ENCODE measurements at regions not wholly inside any gene's neighbourhood (a gene's known extent, or its start where the extent isn't known, plus 50 kb on each side); places are given as distances from the start of the nearest gene placed in this dataset.

- Histone ChIP-seq H3K27ac (ENCODE audit: low read depth, low read length) (no peak overlapping the region), H3K36me3 (ENCODE audit: control insufficient read depth in 5 of 5, insufficient read depth in 5 of 5, low read length in 5 of 5) (no peaks in the 10 kb centered on the region), H3K4me1 (ENCODE audit: control insufficient read depth in 5 of 5, insufficient read depth in 5 of 5, low read length in 5 of 5) (no peaks in the 10 kb centered on the region), H3K4me3 (ENCODE audit: low read depth in 1 of 5, low read length in 5 of 5) (no peak overlapping the region), H3K9ac (ENCODE audit: low read length in 5 of 5) (no peak overlapping the region), H3K9me3 (ENCODE audit: control insufficient read depth in 5 of 5, low read length in 5 of 5) (no peaks in the 10 kb centered on the region), H3K27me3 (ENCODE audit: control insufficient read depth in 5 of 5, insufficient read depth in 4 of 5, low read length in 5 of 5) (no peaks in the 10 kb centered on the region)
Measured at GRCh38 chr1:57848406-57848805, 424.5 kb upstream of the DAB1 start.

- Histone ChIP-seq H3K9me3 (ENCODE audit: control insufficient read depth in 5 of 5, low read length in 5 of 5) (peaks cover 0 to 14% (median 6%) of the 10 kb centered on the region in 5 donors), H3K36me3 (ENCODE audit: control insufficient read depth in 5 of 5, insufficient read depth in 5 of 5, low read length in 5 of 5) (no peaks in the 10 kb centered on the region), H3K27me3 (ENCODE audit: control insufficient read depth in 5 of 5, insufficient read depth in 4 of 5, low read length in 5 of 5) (no peaks in the 10 kb centered on the region), H3K4me1 (ENCODE audit: control insufficient read depth in 5 of 5, insufficient read depth in 5 of 5, low read length in 5 of 5) (no peaks in the 10 kb centered on the region), H3K27ac (ENCODE audit: low read depth, low read length) (no peak overlapping the region), H3K4me3 (ENCODE audit: low read depth in 1 of 5, low read length in 5 of 5) (no peak overlapping the region), H3K9ac (ENCODE audit: low read length in 5 of 5) (no peak overlapping the region)
Measured at GRCh38 chr1:57845041-57845440, 421.2 kb upstream of the DAB1 start.

DNA sequence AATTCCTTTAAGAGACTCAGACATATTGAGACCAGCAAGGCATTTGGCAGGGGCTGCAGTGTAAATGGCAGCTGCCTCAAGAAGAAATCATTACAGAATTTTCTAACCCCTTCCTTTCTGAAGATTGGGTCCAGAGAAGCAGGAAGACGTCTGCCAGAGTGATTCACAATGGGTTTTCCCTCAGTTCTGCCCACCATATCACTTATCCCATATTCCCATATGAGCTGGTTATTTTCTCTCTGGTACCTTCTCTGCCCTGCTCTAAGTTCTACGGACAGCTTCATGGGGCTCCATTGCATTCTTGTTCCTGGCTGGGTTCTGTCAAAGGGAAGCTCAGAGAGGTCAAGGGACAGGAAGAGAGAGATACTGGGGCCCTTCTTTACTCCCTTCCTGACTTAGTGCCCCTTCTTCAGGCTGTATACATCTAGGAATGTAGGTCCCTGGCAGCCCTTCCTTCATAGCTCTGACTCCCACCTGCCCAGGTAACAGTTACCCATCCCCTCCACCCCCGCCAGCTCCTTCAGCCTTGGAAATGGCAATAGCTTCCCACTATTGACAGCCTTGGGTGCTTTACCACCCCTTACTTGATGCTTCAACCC lies 420.6 kb upstream of the DAB1 start:
- Histone ChIP-seq H3K9ac (ENCODE audit: low read length in 5 of 5) (no peak overlapping the region), H3K27ac (ENCODE audit: low read depth, low read length) (no peak overlapping the region), H3K4me3 (ENCODE audit: low read depth in 1 of 5, low read length in 5 of 5) (no peak overlapping the region), H3K9me3 (ENCODE audit: control insufficient read depth in 5 of 5, low read length in 5 of 5) (peaks cover 0 to 14% (median 6%) of the 10 kb centered on the region in 5 donors), H3K36me3 (ENCODE audit: control insufficient read depth in 5 of 5, insufficient read depth in 5 of 5, low read length in 5 of 5) (no peaks in the 10 kb centered on the region), H3K4me1 (ENCODE audit: control insufficient read depth in 5 of 5, insufficient read depth in 5 of 5, low read length in 5 of 5) (no peaks in the 10 kb centered on the region), H3K27me3 (ENCODE audit: control insufficient read depth in 5 of 5, insufficient read depth in 4 of 5, low read length in 5 of 5) (no peaks in the 10 kb centered on the region)

DNA sequence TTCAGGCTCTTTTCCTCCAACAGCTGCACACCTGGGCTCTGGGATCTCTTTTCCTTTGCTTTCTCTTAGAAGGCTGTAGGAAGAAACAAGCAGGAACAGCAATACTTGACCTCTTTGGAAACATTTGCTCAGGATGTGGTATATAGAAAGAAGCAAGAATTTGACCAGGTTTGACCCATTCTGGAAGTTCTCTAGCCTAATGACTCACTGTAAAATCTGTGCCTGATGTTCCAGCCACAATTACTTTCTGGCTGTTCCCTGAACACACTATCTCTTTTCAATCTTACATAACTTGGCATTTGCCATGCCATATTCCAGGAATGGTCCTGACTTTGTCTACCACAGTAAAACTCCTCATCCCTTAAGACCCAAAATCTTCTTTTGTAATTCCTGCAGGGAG lies 419.9 kb upstream of the DAB1 start:
- no peak overlapping the region for H3K4me3 ChIP-seq (ENCODE audit: low read depth in 1 of 5, low read length in 5 of 5)
- H3K27me3 ChIP-seq (ENCODE audit: control insufficient read depth in 5 of 5, insufficient read depth in 4 of 5, low read length in 5 of 5) = no peaks in the 10 kb centered on the region
- H3K9me3 ChIP-seq (ENCODE audit: control insufficient read depth in 5 of 5, low read length in 5 of 5) = peaks cover 0 to 14% (median 6%) of the 10 kb centered on the region in 5 donors
- no peak overlapping the region for H3K9ac ChIP-seq (ENCODE audit: low read length in 5 of 5)
- no peak overlapping the region for H3K27ac ChIP-seq (ENCODE audit: low read depth, low read length)
- no peaks in the 10 kb centered on the region for H3K4me1 ChIP-seq (ENCODE audit: control insufficient read depth in 5 of 5, insufficient read depth in 5 of 5, low read length in 5 of 5)
- no peaks in the 10 kb centered on the region for H3K36me3 ChIP-seq (ENCODE audit: control insufficient read depth in 5 of 5, insufficient read depth in 5 of 5, low read length in 5 of 5)

GRCh38 chr1:57839526-57839925 lies 415.7 kb upstream of the DAB1 start:
- peaks cover 0 to 14% (median 6%) of the 10 kb centered on the region in 5 donors for H3K9me3 ChIP-seq (ENCODE audit: control insufficient read depth in 5 of 5, low read length in 5 of 5)
- H3K9ac ChIP-seq (ENCODE audit: low read length in 5 of 5) = no peak overlapping the region
- no peaks in the 10 kb centered on the region for H3K27me3 ChIP-seq (ENCODE audit: control insufficient read depth in 5 of 5, insufficient read depth in 4 of 5, low read length in 5 of 5)
- no peak overlapping the region for H3K27ac ChIP-seq (ENCODE audit: low read depth, low read length)
- H3K4me1 ChIP-seq (ENCODE audit: control insufficient read depth in 5 of 5, insufficient read depth in 5 of 5, low read length in 5 of 5) = no peaks in the 10 kb centered on the region
- no peaks in the 10 kb centered on the region for H3K36me3 ChIP-seq (ENCODE audit: control insufficient read depth in 5 of 5, insufficient read depth in 5 of 5, low read length in 5 of 5)
- no peak overlapping the region for H3K4me3 ChIP-seq (ENCODE audit: low read depth in 1 of 5, low read length in 5 of 5)

DNA sequence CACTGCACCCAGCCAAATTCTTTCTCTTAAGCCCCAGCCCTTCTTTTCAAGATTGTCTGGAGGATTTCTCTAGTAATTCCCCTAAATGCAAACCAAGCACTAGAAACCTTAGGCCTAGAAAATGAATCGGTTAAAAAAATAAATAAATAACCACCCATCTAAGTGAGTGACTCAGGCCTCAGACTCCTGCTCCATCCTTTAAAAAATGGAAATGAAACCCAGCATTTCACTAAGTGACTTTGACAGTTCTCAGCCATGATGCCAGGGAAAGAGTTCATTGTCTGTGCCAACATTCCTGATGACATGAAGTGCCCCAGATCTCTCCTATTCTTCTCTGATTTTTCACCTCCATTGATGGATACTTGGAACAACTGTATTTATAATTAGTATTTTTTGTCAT lies 415.2 kb upstream of the DAB1 start:
- Histone ChIP-seq H3K27ac (ENCODE audit: low read depth, low read length) (no peak overlapping the region), H3K9me3 (ENCODE audit: control insufficient read depth in 5 of 5, low read length in 5 of 5) (peaks cover 0 to 14% (median 6%) of the 10 kb centered on the region in 5 donors), H3K4me1 (ENCODE audit: control insufficient read depth in 5 of 5, insufficient read depth in 5 of 5, low read length in 5 of 5) (no peaks in the 10 kb centered on the region), H3K36me3 (ENCODE audit: control insufficient read depth in 5 of 5, insufficient read depth in 5 of 5, low read length in 5 of 5) (no peaks in the 10 kb centered on the region), H3K4me3 (ENCODE audit: low read depth in 1 of 5, low read length in 5 of 5) (no peak overlapping the region), H3K9ac (ENCODE audit: low read length in 5 of 5) (no peak overlapping the region), H3K27me3 (ENCODE audit: control insufficient read depth in 5 of 5, insufficient read depth in 4 of 5, low read length in 5 of 5) (no peaks in the 10 kb centered on the region)

- H3K4me3 ChIP-seq (ENCODE audit: low read depth in 1 of 5, low read length in 5 of 5) = no peak overlapping the region
- H3K27me3 ChIP-seq (ENCODE audit: control insufficient read depth in 5 of 5, insufficient read depth in 4 of 5, low read length in 5 of 5) = no peaks in the 10 kb centered on the region
- H3K36me3 ChIP-seq (ENCODE audit: control insufficient read depth in 5 of 5, insufficient read depth in 5 of 5, low read length in 5 of 5) = no peaks in the 10 kb centered on the region
- H3K4me1 ChIP-seq (ENCODE audit: control insufficient read depth in 5 of 5, insufficient read depth in 5 of 5, low read length in 5 of 5) = no peaks in the 10 kb centered on the region
- H3K9me3 ChIP-seq (ENCODE audit: control insufficient read depth in 5 of 5, low read length in 5 of 5) = peaks cover 0 to 3% (median 0%) of the 10 kb centered on the region in 5 donors
- no peak overlapping the region for H3K27ac ChIP-seq (ENCODE audit: low read depth, low read length)
- no peak overlapping the region for H3K9ac ChIP-seq (ENCODE audit: low read length in 5 of 5)
Measured at GRCh38 chr1:57835620-57836019, 411.8 kb upstream of the DAB1 start.

GRCh38 chr1:57833296-57833695 lies 409.4 kb upstream of the DAB1 start:
- H3K4me3 ChIP-seq (ENCODE audit: low read depth in 1 of 5, low read length in 5 of 5) = no peak overlapping the region
- H3K27ac ChIP-seq (ENCODE audit: low read depth, low read length) = no peak overlapping the region
- no peaks in the 10 kb centered on the region for H3K36me3 ChIP-seq (ENCODE audit: control insufficient read depth in 5 of 5, insufficient read depth in 5 of 5, low read length in 5 of 5)
- H3K9ac ChIP-seq (ENCODE audit: low read length in 5 of 5) = no peak overlapping the region
- no peaks in the 10 kb centered on the region for H3K27me3 ChIP-seq (ENCODE audit: control insufficient read depth in 5 of 5, insufficient read depth in 4 of 5, low read length in 5 of 5)
- no peaks in the 10 kb centered on the region for H3K4me1 ChIP-seq (ENCODE audit: control insufficient read depth in 5 of 5, insufficient read depth in 5 of 5, low read length in 5 of 5)
- peaks cover 0 to 2% (median 0%) of the 10 kb centered on the region in 5 donors for H3K9me3 ChIP-seq (ENCODE audit: control insufficient read depth in 5 of 5, low read length in 5 of 5)

GRCh38 chr1:57832612-57833011 lies 408.8 kb upstream of the DAB1 start:
- Histone ChIP-seq H3K9ac (ENCODE audit: low read length in 5 of 5) (no peak overlapping the region), H3K27me3 (ENCODE audit: control insufficient read depth in 5 of 5, insufficient read depth in 4 of 5, low read length in 5 of 5) (no peaks in the 10 kb centered on the region), H3K9me3 (ENCODE audit: control insufficient read depth in 5 of 5, low read length in 5 of 5) (peaks cover 0 to 2% (median 0%) of the 10 kb centered on the region in 5 donors), H3K4me1 (ENCODE audit: control insufficient read depth in 5 of 5, insufficient read depth in 5 of 5, low read length in 5 of 5) (no peaks in the 10 kb centered on the region), H3K36me3 (ENCODE audit: control insufficient read depth in 5 of 5, insufficient read depth in 5 of 5, low read length in 5 of 5) (no peaks in the 10 kb centered on the region), H3K27ac (ENCODE audit: low read depth, low read length) (no peak overlapping the region), H3K4me3 (ENCODE audit: low read depth in 1 of 5, low read length in 5 of 5) (no peak overlapping the region)

GRCh38 chr1:57831624-57832023 lies 407.8 kb upstream of the DAB1 start:
- peaks cover 0 to 2% (median 0%) of the 10 kb centered on the region in 5 donors for H3K9me3 ChIP-seq (ENCODE audit: control insufficient read depth in 5 of 5, low read length in 5 of 5)
- no peak overlapping the region for H3K4me3 ChIP-seq (ENCODE audit: low read depth in 1 of 5, low read length in 5 of 5)
- H3K36me3 ChIP-seq (ENCODE audit: control insufficient read depth in 5 of 5, insufficient read depth in 5 of 5, low read length in 5 of 5) = no peaks in the 10 kb centered on the region
- no peaks in the 10 kb centered on the region for H3K27me3 ChIP-seq (ENCODE audit: control insufficient read depth in 5 of 5, insufficient read depth in 4 of 5, low read length in 5 of 5)
- no peak overlapping the region for H3K9ac ChIP-seq (ENCODE audit: low read length in 5 of 5)
- no peaks in the 10 kb centered on the region for H3K4me1 ChIP-seq (ENCODE audit: control insufficient read depth in 5 of 5, insufficient read depth in 5 of 5, low read length in 5 of 5)
- no peak overlapping the region for H3K27ac ChIP-seq (ENCODE audit: low read depth, low read length)

Measured in subcutaneous abdominal adipose tissue (tissue), 5 donors.